ENCODE measurements at regions not wholly inside any gene's neighbourhood (a gene's known extent, or its start where the extent isn't known, plus 50 kb on each side); places are given as distances from the start of the nearest gene placed in this dataset.

DNA sequence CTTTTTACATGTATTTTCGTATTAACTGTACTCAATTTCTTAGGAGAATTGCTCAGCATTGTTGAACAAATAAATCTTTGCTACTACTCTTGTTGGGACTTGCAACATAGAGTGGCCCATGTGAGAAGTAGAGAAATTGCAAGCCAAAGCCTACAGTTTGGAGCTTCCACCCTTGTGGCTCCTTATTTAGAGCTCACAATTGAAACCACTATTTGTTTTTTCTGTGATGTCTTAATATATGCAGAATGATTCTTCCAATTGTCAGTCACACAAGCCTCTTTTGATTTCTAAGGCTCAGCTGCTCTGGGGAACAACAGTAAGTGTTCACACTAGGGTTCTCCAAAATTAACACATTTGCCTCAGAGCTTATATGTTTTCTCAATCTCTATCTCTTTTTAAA is 60.2 kb upstream of the GALNT13 start:
- Histone ChIP-seq H3K4me3 (no peak overlapping the region), H3K36me3 (no peaks in the 10 kb centered on the region), H3K4me1 (no peaks in the 10 kb centered on the region), H3K27me3 (no peaks in the 10 kb centered on the region), H3K27ac (no peak overlapping the region), H3K9me3 (no peaks in the 10 kb centered on the region)
- TF ChIP-seq, protein P1, sequence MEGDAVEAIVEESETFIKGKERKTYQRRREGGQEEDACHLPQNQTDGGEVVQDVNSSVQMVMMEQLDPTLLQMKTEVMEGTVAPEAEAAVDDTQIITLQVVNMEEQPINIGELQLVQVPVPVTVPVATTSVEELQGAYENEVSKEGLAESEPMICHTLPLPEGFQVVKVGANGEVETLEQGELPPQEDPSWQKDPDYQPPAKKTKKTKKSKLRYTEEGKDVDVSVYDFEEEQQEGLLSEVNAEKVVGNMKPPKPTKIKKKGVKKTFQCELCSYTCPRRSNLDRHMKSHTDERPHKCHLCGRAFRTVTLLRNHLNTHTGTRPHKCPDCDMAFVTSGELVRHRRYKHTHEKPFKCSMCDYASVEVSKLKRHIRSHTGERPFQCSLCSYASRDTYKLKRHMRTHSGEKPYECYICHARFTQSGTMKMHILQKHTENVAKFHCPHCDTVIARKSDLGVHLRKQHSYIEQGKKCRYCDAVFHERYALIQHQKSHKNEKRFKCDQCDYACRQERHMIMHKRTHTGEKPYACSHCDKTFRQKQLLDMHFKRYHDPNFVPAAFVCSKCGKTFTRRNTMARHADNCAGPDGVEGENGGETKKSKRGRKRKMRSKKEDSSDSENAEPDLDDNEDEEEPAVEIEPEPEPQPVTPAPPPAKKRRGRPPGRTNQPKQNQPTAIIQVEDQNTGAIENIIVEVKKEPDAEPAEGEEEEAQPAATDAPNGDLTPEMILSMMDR (IDR thresholded peaks at IDR 0.05) = no peak
- no peak for DNase-seq
- ATAC-seq = no peak
- intact Hi-C loops (cut with DNase I) = no loop called here

DNA sequence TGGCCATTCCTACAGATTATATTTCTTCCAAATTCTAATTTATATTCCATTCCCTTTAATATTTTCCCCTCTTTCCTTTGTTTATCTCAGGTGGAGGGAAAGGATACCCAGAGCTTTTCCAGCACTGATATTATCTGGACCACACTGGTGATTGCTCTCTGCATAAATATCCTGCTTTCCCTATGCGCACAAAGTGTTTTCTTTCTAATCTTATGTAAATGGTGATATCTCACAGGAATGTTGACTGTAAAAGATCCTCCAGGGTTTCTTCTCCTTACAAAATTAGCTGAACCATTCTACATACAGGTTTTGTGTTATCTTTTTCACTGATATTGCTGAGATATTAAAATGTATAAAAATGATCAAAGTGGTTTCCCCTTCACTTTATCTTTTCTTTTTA is 59.1 kb upstream of the GALNT13 start:
- TF ChIP-seq, protein P1 (IDR thresholded peaks at IDR 0.05) = no peak
- intact Hi-C loops (cut with DNase I) = no loop called here
- ATAC-seq = no peak

DNA sequence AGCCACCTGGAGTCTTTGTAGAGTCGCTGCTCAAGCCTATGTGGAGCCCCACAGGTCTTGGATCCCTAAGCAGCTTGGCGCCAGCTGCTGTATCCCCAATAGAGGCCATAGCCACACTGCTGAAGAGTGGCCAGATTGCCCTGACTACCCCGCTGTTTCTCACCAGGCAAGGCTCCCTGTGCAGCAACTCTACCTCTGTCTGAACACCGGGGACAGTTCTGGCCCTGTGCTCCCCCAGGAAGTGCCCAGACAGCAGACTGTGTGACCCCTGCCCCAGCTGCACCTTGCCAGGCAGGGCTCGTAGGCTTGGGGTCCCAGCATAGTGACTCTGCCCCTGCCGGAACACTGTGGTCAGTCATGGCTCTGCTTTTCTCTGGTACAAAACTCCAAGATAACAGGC is 53.5 kb upstream of the GALNT13 start:
- Histone ChIP-seq H3K9me3 (no peaks in the 10 kb centered on the region), H3K27ac (no peak overlapping the region), H3K4me3 (no peak overlapping the region), H3K36me3 (no peaks in the 10 kb centered on the region), H3K4me1 (no peaks in the 10 kb centered on the region), H3K27me3 (no peaks in the 10 kb centered on the region)
- intact Hi-C loops (cut with DNase I) = no loop called here
- ATAC-seq (peak; percentile 28), DNase-seq (peak; percentile 40)
- TF ChIP-seq, protein P1 (IDR thresholded peaks at IDR 0.05) = no peak

More for the DNA sequence above, 59.1 kb upstream of the GALNT13 start:
- Histone ChIP-seq H3K36me3 (no peaks in the 10 kb centered on the region), H3K4me1 (no peaks in the 10 kb centered on the region), H3K27me3 (no peaks in the 10 kb centered on the region), H3K4me3 (no peak overlapping the region), H3K27ac (no peak overlapping the region), H3K9me3 (no peaks in the 10 kb centered on the region)
- no peak for DNase-seq

DNA sequence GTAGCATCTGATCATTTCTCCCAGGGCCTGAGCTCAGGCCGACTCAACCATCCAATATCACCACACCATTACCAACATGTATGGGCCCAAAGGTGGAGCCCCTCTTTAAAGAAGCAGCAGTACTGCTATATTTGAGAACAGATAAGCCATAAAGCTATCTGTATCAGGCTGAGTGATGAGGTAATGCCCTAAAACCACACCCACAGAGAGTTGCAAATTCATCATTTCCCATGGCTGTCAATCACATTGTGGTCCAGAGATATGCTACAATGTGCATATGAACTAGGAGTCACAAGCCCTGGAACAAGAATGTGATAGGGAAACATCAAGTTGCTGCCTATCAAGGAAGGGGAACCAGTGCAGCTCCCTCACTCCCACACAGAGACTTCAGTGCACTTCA is 52.6 kb upstream of the GALNT13 start:
- TF ChIP-seq, protein P1 (IDR thresholded peaks at IDR 0.05) = no peak
- no peak overlapping the region for H3K4me3 ChIP-seq
- ATAC-seq (no peak), DNase-seq (no peak)
- H3K27ac ChIP-seq = no peak overlapping the region
- H3K36me3 ChIP-seq = no peaks in the 10 kb centered on the region
- intact Hi-C loops (cut with DNase I) = no loop called here
- H3K27me3 ChIP-seq = no peaks in the 10 kb centered on the region
- H3K9me3 ChIP-seq = no peaks in the 10 kb centered on the region
- H3K4me1 ChIP-seq = no peaks in the 10 kb centered on the region

DNA sequence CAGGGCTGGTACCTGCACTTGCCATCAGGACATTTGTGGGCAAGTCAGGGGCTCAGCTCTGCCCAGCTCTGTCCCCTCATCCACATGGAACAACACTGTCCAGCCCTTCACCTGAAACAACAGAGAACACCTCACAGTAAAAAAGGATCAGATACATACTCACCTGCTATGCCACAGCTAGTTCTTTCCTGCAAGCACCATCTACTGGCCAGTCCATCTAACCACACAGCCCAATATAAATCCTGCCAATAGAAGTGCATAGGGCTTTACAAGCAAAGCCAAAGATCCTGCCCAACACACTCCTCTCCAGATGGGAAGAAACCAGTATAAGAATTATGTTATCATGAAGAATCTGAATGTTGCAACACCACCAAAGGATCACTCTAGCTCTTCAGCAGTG is 52.2 kb upstream of the GALNT13 start:
- H3K27me3 ChIP-seq = no peaks in the 10 kb centered on the region
- no peak overlapping the region for H3K4me3 ChIP-seq
- TF ChIP-seq, protein P1 (IDR thresholded peaks at IDR 0.05) = no peak
- H3K4me1 ChIP-seq = no peaks in the 10 kb centered on the region
- H3K9me3 ChIP-seq = no peaks in the 10 kb centered on the region
- DNase-seq (no peak), ATAC-seq (no peak)
- H3K36me3 ChIP-seq = no peaks in the 10 kb centered on the region
- no peak overlapping the region for H3K27ac ChIP-seq
- intact Hi-C loops (cut with DNase I) = no loop called here
